CD14-positive monocyte (primary cell): ENCODE measurements at regions not wholly inside any gene's neighbourhood (a gene's known extent, or its start where the extent isn't known, plus 50 kb on each side); places are given as distances from the start of the nearest gene placed in this dataset.

Experiments used
- DNase-seq, 3 donors: peaks; one replicate each; pipeline ENCODE4 v3.0.0-alpha.2; 2011 to 2022
- H2AFZ ChIP-seq: 2 replicates; pipeline ENCODE4 v1.6.0; 2012; ENCODE audit warnings: mild to moderate bottlenecking, low read depth, low read length, inconsistent platforms; ENCODE audit not compliant: insufficient read depth, poor library complexity, severe bottlenecking
- H3K27ac ChIP-seq, 2 donors: 1 replicate in 1 of 2; 2 replicates in 1 of 2; pipeline ENCODE4 v1.5.1; 2012 to 2013; ENCODE audit warnings: low read length in 2 of 2, control low read depth in 1 of 2, inconsistent platforms in 1 of 2, low read depth in 1 of 2, mild to moderate bottlenecking in 1 of 2
- H3K27me3 ChIP-seq, 2 donors: one replicate each; pipeline versions ENCODE4 v1.6.0 to v1.6.1; 2011 to 2013; ENCODE audit warnings: low read length in 2 of 2; ENCODE audit not compliant: control insufficient read depth in 2 of 2, insufficient read depth in 2 of 2
- H3K36me3 ChIP-seq, 2 donors: replicated peaks in 1 of 2; 1 replicate in 1 of 2; 2 replicates in 1 of 2; pipeline versions ENCODE4 v1.5.1 to v1.6.1; 2012 to 2013; ENCODE audit warnings: low read length in 2 of 2, control low read depth in 1 of 2, inconsistent platforms in 1 of 2, mild to moderate bottlenecking in 1 of 2; ENCODE audit not compliant: insufficient read depth in 2 of 2, control insufficient read depth in 1 of 2
- H3K4me1 ChIP-seq, 2 donors: 1 replicate in 1 of 2; 2 replicates in 1 of 2; pipeline versions ENCODE4 v1.5.1 to v1.6.1; 2012 to 2013; ENCODE audit warnings: low read length in 2 of 2, control low read depth in 1 of 2, inconsistent platforms in 1 of 2, mild to moderate bottlenecking in 1 of 2, moderate library complexity in 1 of 2; ENCODE audit not compliant: insufficient read depth in 2 of 2, control insufficient read depth in 1 of 2
- H3K4me2 ChIP-seq: replicated peaks from 2 replicates; pipeline ENCODE3; 2012; ENCODE audit warnings: low read length, moderate library complexity, mild to moderate bottlenecking; ENCODE audit not compliant: poor library complexity, severe bottlenecking; ENCODE audit errors: extremely low read depth
- H3K4me3 ChIP-seq, 3 experiments: fragments of 200-600 bp in 1 of 3; sonication (generic) in 1 of 3; replicated peaks in 1 of 3; 1 replicate in 2 of 3; 2 replicates in 1 of 3; pipeline ENCODE4 v1.5.1; 2011 to 2013; ENCODE audit warnings: low read length in 3 of 3, mild to moderate bottlenecking in 3 of 3, control low read depth in 2 of 3, low read depth in 2 of 3, inconsistent platforms in 1 of 3, moderate library complexity in 1 of 3
- H3K79me2 ChIP-seq: 2 replicates; pipeline ENCODE4 v1.6.0; 2012; ENCODE audit warnings: mild to moderate bottlenecking, control low read depth, inconsistent platforms, low read length, moderate library complexity; ENCODE audit not compliant: insufficient read depth
- H3K9ac ChIP-seq: 2 replicates; pipeline ENCODE4 v1.6.0; 2017; ENCODE audit warnings: low read length, mild to moderate bottlenecking; ENCODE audit not compliant: insufficient read depth, poor library complexity, severe bottlenecking
- H3K9me3 ChIP-seq, 2 donors: replicated peaks in 1 of 2; 1 replicate in 1 of 2; 2 replicates in 1 of 2; pipeline versions ENCODE4 v1.5.1 to v1.6.1; 2012 to 2013; ENCODE audit warnings: low read length in 2 of 2, control low read depth in 1 of 2; ENCODE audit not compliant: control insufficient read depth in 1 of 2, insufficient read depth in 1 of 2
- H4K20me1 ChIP-seq: 2 replicates; pipeline ENCODE4 v1.6.0; 2012; ENCODE audit warnings: mild to moderate bottlenecking, low read length, control low read depth, moderate library complexity; ENCODE audit not compliant: insufficient read depth
- H3K27ac Mint-ChIP-seq, 7 donors: one replicate each; pipeline ENCODE4 v1.8.0; 2020; ENCODE audit warnings: mild to moderate bottlenecking in 7 of 7, mixed read lengths in 7 of 7, moderate library complexity in 6 of 7, inconsistent platforms in 2 of 7
- H3K27me3 Mint-ChIP-seq, 3 donors: one replicate each; pipeline ENCODE4 v1.8.0; 2021 to 2022; ENCODE audit warnings: low read depth in 3 of 3, mild to moderate bottlenecking in 3 of 3, mixed read lengths in 3 of 3, moderate library complexity in 3 of 3, inconsistent platforms in 1 of 3
- H3K36me3 Mint-ChIP-seq, 2 donors: one replicate each; pipeline ENCODE4 v1.8.0; 2020; ENCODE audit warnings: mixed read lengths in 2 of 2, inconsistent platforms in 1 of 2, mild to moderate bottlenecking in 1 of 2
- H3K4me1 Mint-ChIP-seq: one replicate; pipeline ENCODE4 v1.8.0; 2020; ENCODE audit warnings: mild to moderate bottlenecking, mixed read lengths
- H3K4me3 Mint-ChIP-seq, 2 donors: one replicate each; pipeline ENCODE4 v1.8.0; 2020; ENCODE audit warnings: mild to moderate bottlenecking in 2 of 2, mixed read lengths in 2 of 2, moderate library complexity in 1 of 2
- H3K9me3 Mint-ChIP-seq, 7 donors: one replicate each; pipeline ENCODE4 v1.8.0; 2020 to 2022; ENCODE audit warnings: mixed read lengths in 7 of 7, mild to moderate bottlenecking in 6 of 7, moderate library complexity in 6 of 7, inconsistent platforms in 2 of 7
- CTCF ChIP-seq: fragments of 200-600 bp; IDR thresholded peaks from one replicate; pipeline ENCODE4 v1.8.0; 2022; ENCODE audit warnings: antibody characterized with exemption, mild to moderate bottlenecking
- WGBS: methylation state at CpG from one replicate; pipeline ENCODE4 v1.1.5; 2013; ENCODE audit warnings: missing lambda C conversion rate; ENCODE audit not compliant: insufficient coverage; 5-methylcytosine and 5-hydroxymethylcytosine counted together
- intact Hi-C, 2 donors: fragments of 100-400 bp; cut with micrococcal nuclease; formaldehyde crosslinking; loops; one replicate each; pipeline versions ENCODE4 v1.15.0 to v1.15.1; 2023

GRCh38 chr17:20922128-20922670, 120.6 kb downstream of the USP22 start:
- no peaks in the 10 kb centered on the region for H3K36me3 ChIP-seq
- no peaks in the 10 kb centered on the region for H3K36me3 Mint-ChIP-seq

GRCh38 chr17:20924306-20924705, 118.5 kb downstream of the USP22 start:
- Mint-ChIP-seq H3K27ac (no peak overlapping the region), H3K36me3 (no peaks in the 10 kb centered on the region), H3K4me1 (no peaks in the 10 kb centered on the region), H3K9me3 (peaks cover 0 to 2% (median 0%) of the 10 kb centered on the region in 7 donors), H3K4me3 (no peak overlapping the region), H3K27me3 (peaks cover 2% of the 10 kb centered on the region in 3 donors)
- Histone ChIP-seq H3K4me1 (no peaks in the 10 kb centered on the region), H3K9me3 (no peaks in the 10 kb centered on the region), H3K4me3 (no peak overlapping the region), H3K27ac (no peak overlapping the region), H3K36me3 (no peaks in the 10 kb centered on the region), H2AFZ (no peak overlapping the region), H4K20me1 (no peaks in the 10 kb centered on the region), H3K4me2 (no peak overlapping the region), H3K9ac (no peak overlapping the region), H3K27me3 (no peaks in the 10 kb centered on the region), H3K79me2 (no peaks in the 10 kb centered on the region)
- intact Hi-C loops: no loop called here
- no peak for DNase-seq
- TF ChIP-seq CTCF: no peak
- 80% methylated on average over 1 of the region's 5 CpGs for WGBS

More at GRCh38 chr17:20922128-20922670, 120.6 kb downstream of the USP22 start:
- no CpG with 5 or more reads among the region's 1 CpG for WGBS
- Mint-ChIP-seq H3K9me3 (peaks cover 0 to 8% (median 3%) of the 10 kb centered on the region in 7 donors), H3K27ac (peak overlapping the region in 1 of 7 donors; percentile 54), H3K4me1 (no peaks in the 10 kb centered on the region), H3K27me3 (peaks cover 2 to 4% (median 4%) of the 10 kb centered on the region in 3 donors), H3K4me3 (no peak overlapping the region)
- Histone ChIP-seq H3K4me3 (no peak overlapping the region), H3K27ac (no peak overlapping the region), H3K4me2 (no peak overlapping the region), H3K79me2 (no peaks in the 10 kb centered on the region), H3K27me3 (no peaks in the 10 kb centered on the region), H3K9me3 (no peaks in the 10 kb centered on the region), H3K4me1 (no peaks in the 10 kb centered on the region), H2AFZ (no peak overlapping the region), H4K20me1 (no peaks in the 10 kb centered on the region), H3K9ac (no peak overlapping the region)
- intact Hi-C loops: no loop called here
- no peak for TF ChIP-seq CTCF
- no peak for DNase-seq
